ENCODE measurements at regions not wholly inside any gene's neighbourhood (a gene's known extent, or its start where the extent isn't known, plus 50 kb on each side); places are given as distances from the start of the nearest gene placed in this dataset.

GRCh38 chr18:40864846-40865245 lies 1090.2 kb upstream of the PIK3C3 start:
- in situ Hi-C loops (cut with HindIII; ENCODE audit: low sequenced_read_pairs) = no loop called here

- in situ Hi-C loops (cut with HindIII; ENCODE audit: low sequenced_read_pairs) = no loop called here
Measured at GRCh38 chr18:40863801-40864200, 1091.2 kb upstream of the PIK3C3 start.

DNA sequence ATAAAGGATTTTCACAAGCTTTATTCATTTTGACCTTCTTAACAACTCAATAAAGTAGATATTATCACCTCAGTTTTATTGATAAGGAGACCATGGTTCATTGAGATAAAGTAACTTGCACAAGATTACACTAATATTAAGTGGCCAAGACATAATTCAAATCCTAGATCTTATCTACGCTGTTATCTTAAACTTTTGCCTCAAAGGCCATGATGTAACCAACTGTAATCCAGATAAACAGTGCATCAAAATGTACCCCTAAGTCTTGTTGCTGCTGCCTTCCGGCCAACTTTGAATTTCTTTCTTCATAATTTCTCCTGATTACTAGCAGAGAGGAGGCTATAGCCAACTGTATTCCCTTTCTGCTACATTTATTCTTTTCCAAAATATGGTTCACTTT lies 1094.8 kb upstream of the PIK3C3 start:
- in situ Hi-C loops (cut with HindIII; ENCODE audit: low sequenced_read_pairs) = no loop called here

DNA sequence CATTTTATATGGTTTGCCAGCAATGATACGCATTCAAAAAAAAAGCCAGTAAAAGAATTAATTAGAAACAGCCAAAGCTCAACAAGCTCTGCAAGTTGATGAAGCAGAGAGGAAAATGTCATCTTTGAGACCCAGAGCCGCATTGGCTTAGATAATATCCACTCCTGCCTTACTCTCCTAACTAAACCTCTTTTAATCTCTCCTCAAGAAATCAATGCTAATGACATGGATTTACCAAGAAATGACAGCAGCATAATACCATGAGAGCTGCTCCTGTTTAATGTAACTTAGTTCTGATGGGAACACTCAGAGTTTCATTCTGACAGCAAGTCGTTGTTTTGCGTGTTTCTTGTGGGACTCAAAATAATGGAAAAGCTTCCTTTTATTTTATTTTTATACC lies 1099.4 kb upstream of the PIK3C3 start:
- in situ Hi-C loops (cut with HindIII; ENCODE audit: low sequenced_read_pairs) = no loop called here

- in situ Hi-C loops (cut with HindIII; ENCODE audit: low sequenced_read_pairs) = no loop called here
Measured at GRCh38 chr18:40852406-40852805, 1102.6 kb upstream of the PIK3C3 start.

DNA sequence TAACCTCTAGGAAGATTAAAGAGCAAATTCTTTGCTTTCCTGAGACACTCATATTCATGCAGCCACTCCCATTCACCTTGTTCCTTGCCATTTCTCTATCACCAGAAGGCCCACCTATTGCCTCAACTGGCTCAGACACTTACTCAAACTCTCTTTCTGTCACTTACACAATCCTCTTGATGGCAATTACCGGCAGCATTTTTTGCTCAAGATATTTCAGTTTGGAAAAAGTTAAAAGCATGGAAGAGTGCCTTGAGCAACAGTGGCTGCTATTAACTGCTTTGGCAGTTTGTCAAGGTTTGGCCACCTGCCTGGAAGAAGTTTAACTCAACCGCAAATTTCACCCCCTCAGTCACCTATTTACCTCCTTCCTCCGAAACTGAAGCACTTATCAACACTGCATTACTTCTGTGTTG lies 1104.0 kb upstream of the PIK3C3 start:
- in situ Hi-C loops (cut with HindIII; ENCODE audit: low sequenced_read_pairs) = no loop called here

- in situ Hi-C loops (cut with HindIII; ENCODE audit: low sequenced_read_pairs) = no loop called here
Measured at GRCh38 chr18:40849886-40850285, 1105.1 kb upstream of the PIK3C3 start.

DNA sequence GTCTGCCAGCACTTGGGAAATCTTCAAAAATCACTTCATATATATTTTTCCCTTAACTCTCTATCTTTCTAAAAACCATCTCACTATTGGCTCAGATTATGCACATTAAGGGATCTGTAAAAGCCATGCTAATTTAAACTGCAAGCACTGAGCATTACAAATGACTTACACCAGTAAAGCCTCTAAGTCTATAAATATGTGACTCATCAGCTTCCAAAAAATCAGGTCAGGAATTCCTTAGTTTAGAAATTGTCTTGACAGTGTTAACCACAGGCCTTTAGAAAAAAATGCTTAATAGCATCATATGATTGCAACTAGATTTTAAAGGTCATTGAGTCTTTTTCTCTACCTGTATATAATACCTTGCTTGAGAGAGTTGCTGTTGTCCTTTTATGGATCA lies 1113.6 kb upstream of the PIK3C3 start:
- in situ Hi-C loops (cut with HindIII; ENCODE audit: low sequenced_read_pairs) = no loop called here

DNA sequence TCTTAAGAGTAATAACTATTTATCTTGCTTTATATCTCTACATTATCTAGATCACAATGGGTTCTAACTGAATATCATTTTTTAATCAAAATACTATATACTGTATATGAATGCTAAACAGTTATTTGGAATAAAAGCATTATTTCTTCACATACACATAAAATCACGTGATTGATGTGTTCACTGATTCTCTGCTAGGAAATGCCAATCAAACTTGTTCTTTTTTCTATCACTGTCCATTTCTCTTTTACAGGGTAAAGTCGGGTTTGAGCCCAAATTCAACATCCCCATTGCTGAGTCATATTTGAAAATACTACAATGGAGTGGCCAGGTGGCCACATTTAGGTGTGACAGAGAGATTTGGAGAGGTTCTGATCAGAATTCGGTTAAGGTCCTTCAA lies 1114.0 kb upstream of the PIK3C3 start:
- in situ Hi-C loops (cut with HindIII; ENCODE audit: low sequenced_read_pairs) = no loop called here

DNA sequence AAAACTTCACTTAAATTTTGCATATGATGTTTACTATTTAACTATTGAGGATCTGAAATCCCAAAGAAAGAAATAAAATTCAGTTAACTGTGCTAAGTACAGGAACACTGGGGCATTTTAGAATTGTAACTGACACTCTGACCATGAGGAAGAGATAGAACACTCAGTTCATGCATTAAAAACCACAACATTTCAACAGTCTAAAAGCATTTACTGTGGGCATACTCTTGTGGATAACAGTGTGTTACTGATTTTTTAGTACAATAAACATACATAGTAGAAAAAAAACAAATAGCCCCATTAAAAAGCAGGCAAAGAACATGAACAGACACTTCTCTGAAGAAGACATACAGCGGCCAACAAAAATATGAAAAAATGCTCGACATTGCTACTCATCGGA lies 1122.7 kb upstream of the PIK3C3 start:
- in situ Hi-C loops (cut with HindIII; ENCODE audit: low sequenced_read_pairs) = no loop called here

- in situ Hi-C loops (cut with HindIII; ENCODE audit: low sequenced_read_pairs) = no loop called here
Measured at GRCh38 chr18:40824291-40824690, 1130.7 kb upstream of the PIK3C3 start.

DNA sequence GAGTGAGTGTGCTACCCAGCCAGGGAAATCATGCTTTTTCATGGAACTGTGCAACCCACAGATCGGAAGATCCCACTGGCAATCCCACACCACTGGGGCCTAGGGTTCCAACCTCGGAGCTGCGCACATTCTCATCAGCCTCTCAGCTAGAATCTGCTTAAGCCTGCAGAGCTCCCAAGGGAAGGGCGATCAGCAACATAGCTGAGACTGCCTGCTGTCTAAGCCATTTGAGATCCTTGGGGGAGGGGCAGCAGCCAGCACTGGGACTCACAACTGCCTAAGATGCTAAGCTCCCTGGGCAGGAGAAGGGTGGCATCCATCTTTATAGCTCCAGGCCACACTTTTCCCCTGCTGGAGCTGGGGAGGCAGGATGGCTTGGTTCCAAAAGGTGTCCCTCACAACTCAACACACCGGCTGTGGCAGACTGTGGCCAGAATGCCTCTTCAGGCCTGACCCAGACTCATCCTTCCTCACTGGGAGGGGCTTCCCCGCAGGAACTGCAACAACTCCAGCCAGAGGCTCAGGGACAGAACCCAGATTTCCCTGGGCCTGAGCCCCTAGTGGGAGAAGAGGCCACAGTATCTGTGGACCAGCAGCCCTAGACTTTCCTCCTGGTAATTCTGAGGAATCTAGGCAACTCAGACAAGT lies 1133.3 kb upstream of the PIK3C3 start:
- in situ Hi-C loops (cut with HindIII; ENCODE audit: low sequenced_read_pairs) = no loop called here

DNA sequence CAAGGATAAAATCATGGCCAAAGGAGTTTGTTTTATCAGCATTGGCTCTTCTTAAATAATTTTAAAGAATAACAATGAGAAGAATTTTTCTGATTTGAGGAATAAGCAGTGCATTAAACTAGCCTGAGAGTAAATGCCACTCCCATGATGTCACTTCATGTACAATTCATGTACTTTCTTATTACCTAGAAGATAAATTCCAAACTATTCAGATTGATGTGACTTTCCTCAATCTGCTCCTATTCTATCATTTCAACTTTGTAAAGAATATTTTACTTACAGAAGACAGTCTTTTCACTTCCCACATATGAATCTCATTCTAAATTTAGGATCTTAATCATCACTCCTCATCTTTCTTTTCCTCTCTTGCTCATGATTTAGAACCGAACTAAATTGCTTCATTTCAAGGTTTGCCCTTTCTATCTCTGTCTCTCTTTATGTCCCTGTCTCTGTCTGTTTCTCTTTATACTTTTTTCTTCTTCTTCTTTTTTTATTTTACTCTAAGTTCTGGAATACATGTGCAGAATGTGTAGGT lies 1142.0 kb upstream of the PIK3C3 start:
- in situ Hi-C loops (cut with HindIII; ENCODE audit: low sequenced_read_pairs) = no loop called here

DNA sequence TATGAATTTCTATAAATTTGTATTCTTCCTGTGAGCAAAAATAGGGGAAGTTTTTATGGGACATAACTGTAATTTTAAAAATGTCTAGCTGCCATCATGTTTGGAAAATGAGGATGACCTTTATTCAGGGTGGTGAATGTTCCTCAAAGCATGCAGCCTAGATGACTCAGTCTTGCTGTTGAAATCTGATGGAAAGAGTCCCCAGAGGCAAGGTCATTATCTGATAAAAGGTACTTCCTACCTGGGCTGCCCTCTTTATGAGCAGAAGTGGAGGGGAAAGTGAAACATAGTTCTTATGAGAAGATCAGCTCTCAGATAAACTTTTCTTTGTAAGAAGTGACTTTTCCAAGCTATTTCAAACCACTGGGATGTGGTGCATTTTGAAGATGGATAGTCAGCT lies 1144.7 kb upstream of the PIK3C3 start:
- in situ Hi-C loops (cut with HindIII; ENCODE audit: low sequenced_read_pairs) = no loop called here

DNA sequence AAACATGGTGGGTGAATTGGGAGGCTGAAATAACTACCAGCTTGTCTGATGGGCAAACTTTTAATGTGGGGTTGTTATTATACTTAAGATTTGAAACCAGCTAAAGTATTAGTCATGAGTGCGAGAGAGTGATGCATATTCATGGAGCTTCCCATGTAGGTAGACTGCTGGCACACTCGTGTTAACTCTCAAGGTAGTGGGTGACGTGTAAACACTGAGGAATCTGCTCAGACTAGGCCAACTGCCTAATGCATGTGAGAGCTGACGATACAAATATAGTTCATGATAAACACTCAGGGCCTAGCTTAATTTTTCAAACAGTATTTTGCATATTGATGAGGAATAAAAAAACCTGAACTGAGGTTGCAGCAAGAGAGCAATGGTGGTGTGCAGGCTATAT lies 1165.7 kb upstream of the PIK3C3 start:
- in situ Hi-C loops (cut with HindIII; ENCODE audit: low sequenced_read_pairs) = no loop called here

DNA sequence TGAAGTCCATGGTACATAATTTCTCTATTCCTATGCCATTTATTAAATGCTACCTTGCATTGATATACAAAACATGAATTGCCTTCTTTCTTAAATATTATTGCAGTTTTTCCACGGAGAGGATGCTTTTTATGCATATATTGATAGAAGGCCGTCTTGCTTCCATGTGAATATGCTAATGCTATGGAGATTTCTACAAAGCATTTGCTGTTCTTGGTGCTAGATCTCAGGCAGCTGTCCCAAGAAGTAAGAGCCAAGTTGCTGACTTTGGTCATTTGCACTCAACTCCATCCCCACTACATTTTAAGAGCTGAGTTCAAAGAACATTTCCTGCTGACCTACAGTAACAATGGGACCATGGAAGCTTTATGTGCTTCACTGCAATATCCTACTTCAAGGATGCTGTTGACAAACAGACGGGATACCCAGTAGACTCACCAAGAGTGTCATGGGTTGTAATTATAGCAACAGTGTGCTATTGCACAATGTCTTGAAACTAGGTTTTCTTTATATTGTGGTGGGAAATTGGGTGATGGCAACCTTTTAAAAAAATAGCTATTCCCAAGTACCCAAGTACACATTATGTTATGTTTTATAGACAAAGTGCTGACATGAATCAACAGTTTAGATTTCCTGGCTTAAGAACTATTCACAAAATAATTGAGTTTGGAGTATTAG lies 1172.4 kb upstream of the PIK3C3 start:
- in situ Hi-C loops (cut with HindIII; ENCODE audit: low sequenced_read_pairs) = no loop called here

GRCh38 chr18:40769786-40770185 lies 1185.2 kb upstream of the PIK3C3 start:
- in situ Hi-C loops (cut with HindIII; ENCODE audit: low sequenced_read_pairs) = no loop called here

DNA sequence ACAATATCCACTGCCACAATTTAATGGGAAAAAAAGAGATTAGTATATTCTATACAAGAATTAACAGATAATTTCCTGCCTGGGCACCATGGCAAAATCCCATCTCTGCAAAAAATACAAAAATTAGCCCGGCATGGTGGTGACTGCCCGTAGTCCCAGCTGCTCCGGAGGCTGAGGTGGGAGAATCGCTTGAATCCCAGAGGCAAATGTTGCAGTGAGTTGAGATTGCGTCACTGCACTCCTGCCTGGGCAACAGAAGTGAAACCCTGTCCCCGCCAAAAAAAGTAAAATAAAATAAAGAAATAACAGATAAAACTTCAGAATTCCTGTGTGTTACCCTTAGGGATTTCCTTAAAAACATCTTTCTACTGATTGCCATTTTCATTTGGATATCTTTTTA lies 1194.8 kb upstream of the PIK3C3 start:
- in situ Hi-C loops (cut with HindIII; ENCODE audit: low sequenced_read_pairs) = no loop called here

DNA sequence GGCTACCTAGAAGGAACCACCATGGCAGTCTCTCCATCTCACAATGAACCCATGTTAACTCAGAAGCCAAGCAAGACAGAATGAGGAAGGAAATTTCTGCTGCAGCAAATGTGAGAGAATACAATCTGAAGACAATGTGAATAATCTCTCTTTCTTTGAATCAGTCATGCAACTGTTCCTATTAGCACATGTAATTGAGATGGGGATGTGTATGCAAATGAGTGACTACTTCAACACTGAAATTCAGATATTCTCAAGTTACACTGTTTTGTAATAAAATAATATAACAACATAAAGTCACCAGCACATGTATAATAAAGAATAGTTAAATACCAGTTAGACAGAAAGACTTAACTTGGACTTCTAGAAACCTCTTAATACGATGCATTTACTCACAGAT lies 1200.6 kb upstream of the PIK3C3 start:
- in situ Hi-C loops (cut with HindIII; ENCODE audit: low sequenced_read_pairs) = no loop called here

GRCh38 chr18:40752316-40752715 lies 1202.7 kb upstream of the PIK3C3 start:
- in situ Hi-C loops (cut with HindIII; ENCODE audit: low sequenced_read_pairs) = no loop called here

DNA sequence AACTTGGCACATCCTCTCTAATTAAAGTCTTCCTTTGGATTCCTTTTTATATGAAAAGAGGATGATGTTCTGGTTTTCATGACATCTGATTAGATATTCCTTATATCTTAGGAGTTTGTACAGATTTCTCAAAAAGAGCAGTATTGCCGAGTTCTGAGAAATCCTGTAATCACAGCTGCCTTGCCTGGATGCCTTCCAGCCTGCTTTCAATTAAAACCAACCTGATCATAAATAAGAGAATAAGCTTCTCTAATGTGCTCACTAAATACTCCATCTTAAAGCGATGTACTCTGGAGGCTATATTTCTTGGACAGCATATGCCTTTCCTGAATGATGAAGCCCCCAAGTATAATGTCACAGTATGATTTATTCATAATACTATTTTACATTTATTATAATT lies 1203.8 kb upstream of the PIK3C3 start:
- in situ Hi-C loops (cut with HindIII; ENCODE audit: low sequenced_read_pairs) = no loop called here

DNA sequence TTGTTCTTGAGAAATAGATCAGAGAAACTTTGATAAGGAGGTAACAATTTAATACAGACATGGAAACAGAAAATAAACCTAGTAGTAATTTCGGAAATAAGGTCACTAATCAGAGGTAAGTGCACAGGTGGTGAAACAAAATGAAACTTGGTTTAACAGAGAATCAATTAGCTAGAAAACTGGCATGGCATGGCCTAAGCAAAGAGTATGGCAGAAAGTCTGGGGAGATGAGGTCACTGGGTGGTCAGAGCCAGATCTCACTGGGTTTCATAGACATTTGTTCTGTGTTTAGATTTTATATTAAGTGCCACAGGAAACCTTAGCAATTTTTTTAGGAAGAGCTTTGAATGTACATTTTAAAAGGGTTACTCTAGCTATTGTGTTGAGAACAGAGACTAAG lies 1216.0 kb upstream of the PIK3C3 start:
- in situ Hi-C loops (cut with HindIII; ENCODE audit: low sequenced_read_pairs) = no loop called here

All from DLD1 (cell line).